Spleen (tissue), 11 donors: ENCODE measurements at regions not wholly inside any gene's neighbourhood (a gene's known extent, or its start where the extent isn't known, plus 50 kb on each side); places are given as distances from the start of the nearest gene placed in this dataset.

Source experiments
- DNase-seq: peaks from one replicate; pipeline ENCODE4 v3.0.0-alpha.2; 2020
- H3K27ac ChIP-seq, 8 donors: fragments of 200-600 bp; sonication (generic) in 7 of 8; 1 replicate in 4 of 8; 2 replicates in 4 of 8; pipeline versions ENCODE4 v1.5.0 to v1.8.0; 2016 to 2021; ENCODE audit warnings: inconsistent platforms in 4 of 8, mild to moderate bottlenecking in 4 of 8, moderate library complexity in 1 of 8
- H3K27me3 ChIP-seq, 7 donors: fragments of 200-600 bp; sonication (generic) in 6 of 7; replicated peaks in 1 of 7; 1 replicate in 4 of 7; 2 replicates in 3 of 7; pipeline versions ENCODE4 v1.5.0 to v1.8.0; 2016 to 2021; ENCODE audit warnings: inconsistent platforms in 3 of 7, mild to moderate bottlenecking in 1 of 7
- H3K36me3 ChIP-seq, 6 donors: fragments of 200-600 bp; sonication (generic) in 5 of 6; 1 replicate in 4 of 6; 2 replicates in 2 of 6; pipeline versions ENCODE4 v1.5.0 to v1.8.0; 2016 to 2021; ENCODE audit warnings: inconsistent platforms in 2 of 6
- H3K4me1 ChIP-seq, 6 donors: fragments of 200-600 bp; sonication (generic) in 5 of 6; 1 replicate in 3 of 6; 2 replicates in 3 of 6; pipeline versions ENCODE4 v1.5.0 to v1.8.0; 2016 to 2021; ENCODE audit warnings: inconsistent platforms in 3 of 6
- H3K4me3 ChIP-seq, 8 donors: fragments of 200-600 bp; sonication (generic) in 7 of 8; 1 replicate in 4 of 8; 2 replicates in 4 of 8; pipeline versions ENCODE4 v1.5.0 to v1.8.0; 2016 to 2021; ENCODE audit warnings: inconsistent platforms in 4 of 8, mild to moderate bottlenecking in 4 of 8, moderate library complexity in 2 of 8
- H3K9me3 ChIP-seq, 8 donors: fragments of 200-600 bp; sonication (generic) in 7 of 8; 1 replicate in 4 of 8; 2 replicates in 4 of 8; pipeline versions ENCODE4 v1.5.0 to v1.8.0; 2016 to 2021; ENCODE audit warnings: inconsistent platforms in 4 of 8
- POLR2A ChIP-seq, 3 donors: fragments of 450-650 bp; IDR thresholded peaks; one replicate each; pipeline ENCODE4 v1.5.1; 2017; ENCODE audit warnings: antibody characterized with exemption in 3 of 3, mild to moderate bottlenecking in 1 of 3
- POLR2AphosphoS5 ChIP-seq, 3 donors: sonication (generic); formaldehyde crosslinking; IDR thresholded peaks; one replicate each; pipeline ENCODE4 v1.5.1; 2017; ENCODE audit warnings: antibody characterized with exemption in 3 of 3
- WGBS, 5 donors: extraction: QIAGEN DNeasy Blood & Tissue Kit in 3 of 5; methylation state at CpG; one replicate each; pipeline versions ENCODE4 v1.1.5 to v1.1.7; 2013 to 2018; 5-methylcytosine and 5-hydroxymethylcytosine counted together
- intact Hi-C: fragments of 100-400 bp; cut with DNase I; formaldehyde crosslinking; loops from one replicate; pipeline ENCODE4 v1.15.0; 2023; ENCODE audit warnings: low total_unique reads
- TF ChIP-seq, protein P1 (sequence below), 11 experiments: fragments of 200-600 bp in 7 of 11; fragments of 450-650 bp in 4 of 11; sonication (generic) in 4 of 11; IDR thresholded peaks in 8 of 11; conservative IDR thresholded peaks in 3 of 11; 1 replicate in 7 of 11; 2 replicates in 4 of 11; pipeline versions ENCODE4 v1.4.0 to v1.8.0; 2016 to 2021; ENCODE audit warnings: antibody characterized with exemption in 11 of 11, inconsistent platforms in 4 of 11, mild to moderate bottlenecking in 1 of 11
- donor health status: healthy with polysubstance abuse.
- donor health status: DM: no; HTN: no; CAD: no; lungs with moderate emphysema.
- donor health status: DM: no; HTN: no; CAD: no.
- donor health status: Bipolar disorder and iron deficiency.
- donor health status: healthy.
- donor health status: DM: no; HTN: no; CAD: no.
- donor health status: DM: yes; HTN: yes; CAD: no.

DNA sequence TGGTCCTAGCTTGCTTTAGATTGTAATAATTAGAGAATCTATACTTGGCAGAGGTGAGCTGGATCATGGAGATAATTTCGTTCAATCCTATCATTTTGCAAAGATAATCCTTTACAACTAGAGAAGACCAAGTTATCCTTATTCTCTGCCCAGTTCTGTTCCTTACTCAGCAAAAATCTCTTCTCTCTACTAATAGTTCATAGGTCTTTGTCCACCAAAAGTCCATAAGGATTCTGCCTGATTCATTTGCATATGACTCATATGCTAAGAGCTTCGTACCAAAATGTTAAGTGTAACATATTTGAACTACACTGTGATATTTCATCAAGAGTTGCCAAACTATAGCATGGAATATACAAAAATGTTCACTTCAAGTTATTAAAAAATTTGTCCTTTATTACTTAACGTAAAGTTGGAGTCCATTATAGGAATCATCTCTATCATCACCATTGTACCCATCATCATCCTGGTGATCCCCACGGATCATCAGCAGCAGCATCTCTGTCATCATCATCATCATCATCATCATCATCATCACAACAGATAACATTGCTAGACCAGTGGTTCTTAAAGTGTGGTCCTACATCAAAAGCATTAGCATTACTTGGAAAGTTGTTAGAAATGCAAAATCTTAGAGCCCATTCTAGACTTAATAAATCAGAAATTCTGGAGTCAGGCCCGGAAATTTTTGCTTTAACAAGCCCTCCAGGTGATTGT is 463.0 kb downstream of the DHX35 start:
- H3K27me3 ChIP-seq = no peaks in the 10 kb centered on the region
- H3K27ac ChIP-seq = no peak overlapping the region
- TF ChIP-seq, protein P1, sequence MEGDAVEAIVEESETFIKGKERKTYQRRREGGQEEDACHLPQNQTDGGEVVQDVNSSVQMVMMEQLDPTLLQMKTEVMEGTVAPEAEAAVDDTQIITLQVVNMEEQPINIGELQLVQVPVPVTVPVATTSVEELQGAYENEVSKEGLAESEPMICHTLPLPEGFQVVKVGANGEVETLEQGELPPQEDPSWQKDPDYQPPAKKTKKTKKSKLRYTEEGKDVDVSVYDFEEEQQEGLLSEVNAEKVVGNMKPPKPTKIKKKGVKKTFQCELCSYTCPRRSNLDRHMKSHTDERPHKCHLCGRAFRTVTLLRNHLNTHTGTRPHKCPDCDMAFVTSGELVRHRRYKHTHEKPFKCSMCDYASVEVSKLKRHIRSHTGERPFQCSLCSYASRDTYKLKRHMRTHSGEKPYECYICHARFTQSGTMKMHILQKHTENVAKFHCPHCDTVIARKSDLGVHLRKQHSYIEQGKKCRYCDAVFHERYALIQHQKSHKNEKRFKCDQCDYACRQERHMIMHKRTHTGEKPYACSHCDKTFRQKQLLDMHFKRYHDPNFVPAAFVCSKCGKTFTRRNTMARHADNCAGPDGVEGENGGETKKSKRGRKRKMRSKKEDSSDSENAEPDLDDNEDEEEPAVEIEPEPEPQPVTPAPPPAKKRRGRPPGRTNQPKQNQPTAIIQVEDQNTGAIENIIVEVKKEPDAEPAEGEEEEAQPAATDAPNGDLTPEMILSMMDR (IDR thresholded peaks at IDR 0.05 in 8 of 11, conservative IDR thresholded peaks at IDR 0.05 in 3 of 11) = no peak
- TF ChIP-seq POLR2A (IDR thresholded peaks at IDR 0.05) = no peak
- TF ChIP-seq POLR2AphosphoS5 (IDR thresholded peaks at IDR 0.05) = no peak
- intact Hi-C loops = no loop called here
- peaks cover 0 to 13% (median 0%) of the 10 kb centered on the region in 8 donors for H3K9me3 ChIP-seq
- no peak overlapping the region for H3K4me3 ChIP-seq
- H3K4me1 ChIP-seq = no peaks in the 10 kb centered on the region
- DNase-seq = no peak
- 75 to 87% (median 80%) methylated on average over 5 of the region's 5 CpGs for WGBS, 5 donors
- no peaks in the 10 kb centered on the region for H3K36me3 ChIP-seq

DNA sequence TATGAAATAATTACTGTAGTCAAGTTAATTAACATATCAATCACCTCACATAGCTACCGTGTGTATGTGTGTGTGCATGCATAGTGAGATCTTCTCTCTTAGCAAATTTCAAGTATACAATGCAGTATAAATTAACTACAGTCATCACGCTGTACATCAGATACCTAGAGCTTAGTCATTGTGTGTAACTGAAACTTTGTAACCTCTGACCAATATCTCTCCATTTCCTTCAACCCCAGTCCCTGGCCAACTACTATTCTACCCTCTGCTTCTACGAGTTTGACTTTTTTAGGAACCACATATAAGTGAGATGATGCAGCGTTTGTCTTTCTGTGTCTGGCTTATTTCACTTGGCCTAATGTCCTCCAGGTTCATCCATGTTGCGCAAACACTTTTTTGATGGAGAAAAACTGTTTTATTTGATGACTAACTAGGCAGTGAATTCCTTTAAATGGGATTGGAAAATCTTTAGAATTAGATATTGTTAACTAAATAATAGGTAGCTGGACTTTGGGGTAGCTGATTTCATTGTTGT is 459.5 kb downstream of the DHX35 start:
- no peak overlapping the region for H3K4me3 ChIP-seq
- TF ChIP-seq, protein P1 (IDR thresholded peaks at IDR 0.05 in 8 of 11, conservative IDR thresholded peaks at IDR 0.05 in 3 of 11) = no peak
- TF ChIP-seq POLR2A (IDR thresholded peaks at IDR 0.05) = no peak
- no peak for TF ChIP-seq POLR2AphosphoS5 (IDR thresholded peaks at IDR 0.05)

DNA sequence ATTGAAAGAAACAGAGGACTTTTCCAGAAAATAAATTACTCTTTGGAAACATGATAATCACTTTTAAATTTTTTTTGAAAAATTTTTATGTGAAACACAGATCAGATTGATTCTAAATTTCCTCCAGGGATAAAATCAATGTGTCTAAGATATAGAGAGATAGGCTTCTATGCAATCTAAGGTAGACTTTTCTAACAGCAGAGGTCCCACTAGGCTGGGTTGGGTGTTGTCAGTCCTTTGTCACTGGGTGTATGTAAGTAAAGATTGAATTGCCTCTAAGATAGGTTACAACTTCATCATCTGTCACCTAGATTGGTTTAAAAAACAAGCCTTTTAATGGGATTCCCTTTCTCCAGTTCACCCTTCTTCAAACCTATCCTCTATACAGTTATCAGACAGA is 449.9 kb downstream of the DHX35 start:
- Histone ChIP-seq H3K4me1 (no peaks in the 10 kb centered on the region), H3K9me3 (no peaks in the 10 kb centered on the region), H3K27ac (no peak overlapping the region), H3K27me3 (no peaks in the 10 kb centered on the region), H3K36me3 (no peaks in the 10 kb centered on the region), H3K4me3 (no peak overlapping the region)
- TF ChIP-seq POLR2AphosphoS5 (IDR thresholded peaks at IDR 0.05) (no peak), POLR2A (IDR thresholded peaks at IDR 0.05) (no peak)
- TF ChIP-seq, protein P1 (IDR thresholded peaks at IDR 0.05 in 8 of 11, conservative IDR thresholded peaks at IDR 0.05 in 3 of 11) = no peak
- intact Hi-C loops = no loop called here
- no peak for DNase-seq

More for the DNA sequence above, 459.5 kb downstream of the DHX35 start:
- no peaks in the 10 kb centered on the region for H3K4me1 ChIP-seq
- no peaks in the 10 kb centered on the region for H3K9me3 ChIP-seq
- H3K27me3 ChIP-seq = no peaks in the 10 kb centered on the region
- H3K36me3 ChIP-seq = no peaks in the 10 kb centered on the region
- DNase-seq = no peak
- H3K27ac ChIP-seq = no peak overlapping the region
- WGBS, 5 donors = 78 to 91% (median 85%) methylated on average over 5 of the region's 5 CpGs
- intact Hi-C loops = no loop called here

DNA sequence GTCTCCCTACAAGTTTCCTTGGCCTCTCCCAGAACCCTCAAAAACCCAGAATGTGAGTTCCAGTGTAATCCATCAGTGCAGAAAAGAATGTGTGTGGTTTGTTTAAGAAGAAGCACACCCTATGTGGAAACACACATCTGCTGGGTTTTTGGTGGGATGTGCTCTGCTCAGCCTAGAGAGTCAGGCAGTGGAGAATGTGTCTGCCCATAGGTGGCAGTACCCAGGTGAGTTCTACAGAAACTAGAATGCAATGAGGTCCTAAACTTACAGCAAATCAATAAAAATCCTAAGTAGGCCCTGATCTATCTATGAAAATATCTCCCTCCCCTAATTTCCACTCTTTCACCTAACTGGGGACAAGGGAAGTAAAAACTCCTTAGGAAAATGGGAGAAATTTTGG is 437.3 kb downstream of the DHX35 start:
- Histone ChIP-seq H3K27ac (no peak overlapping the region), H3K27me3 (peaks cover 0 to 3% (median 0%) of the 10 kb centered on the region in 7 donors), H3K9me3 (no peaks in the 10 kb centered on the region), H3K4me3 (no peak overlapping the region), H3K36me3 (no peaks in the 10 kb centered on the region), H3K4me1 (no peaks in the 10 kb centered on the region)
- intact Hi-C loops = no loop called here
- DNase-seq = no peak
- TF ChIP-seq, protein P1 (IDR thresholded peaks at IDR 0.05 in 8 of 11, conservative IDR thresholded peaks at IDR 0.05 in 3 of 11) = no peak
- TF ChIP-seq POLR2AphosphoS5 (IDR thresholded peaks at IDR 0.05) = no peak
- TF ChIP-seq POLR2A (IDR thresholded peaks at IDR 0.05) = no peak
